ENCODE measurements at regions not wholly inside any gene's neighbourhood (a gene's known extent, or its start where the extent isn't known, plus 50 kb on each side); places are given as distances from the start of the nearest gene placed in this dataset.

DNA sequence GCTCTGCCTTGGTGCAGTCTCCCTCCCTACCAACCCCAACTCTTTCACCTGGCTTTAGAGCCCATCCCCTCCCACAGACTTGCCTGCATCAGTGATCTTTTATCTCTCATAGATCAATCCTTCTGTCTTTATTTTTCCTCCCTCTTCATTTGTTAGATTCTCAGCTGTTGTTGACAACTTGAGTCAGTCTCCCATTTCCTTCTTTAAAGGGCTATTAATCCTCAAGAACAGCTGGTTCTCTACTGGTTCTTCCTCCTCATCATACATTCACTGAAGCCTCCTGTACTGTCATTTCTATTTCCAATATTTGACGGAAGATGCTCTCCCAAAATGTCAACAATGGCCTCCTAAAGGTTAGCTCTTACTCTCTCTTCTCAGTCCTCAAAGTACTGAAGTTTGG is 408.2 kb downstream of the TBC1D4 start:
- no peak overlapping the region for H3K27ac ChIP-seq (ENCODE audit: low read length)
- H3K9me3 ChIP-seq (ENCODE audit: control insufficient read depth, low read depth, low read length) = no peaks in the 10 kb centered on the region
- no peak overlapping the region for H3K4me3 ChIP-seq (ENCODE audit: low read length)
- no peak overlapping the region for H3K9ac ChIP-seq (ENCODE audit: low read length)
- H3K4me1 ChIP-seq (ENCODE audit: control insufficient read depth, low read depth, low read length) = no peaks in the 10 kb centered on the region
- H3K36me3 ChIP-seq (ENCODE audit: control insufficient read depth, low read depth, low read length) = no peaks in the 10 kb centered on the region
- H3K27me3 ChIP-seq (ENCODE audit: control insufficient read depth, insufficient read depth, low read length) = no peaks in the 10 kb centered on the region

DNA sequence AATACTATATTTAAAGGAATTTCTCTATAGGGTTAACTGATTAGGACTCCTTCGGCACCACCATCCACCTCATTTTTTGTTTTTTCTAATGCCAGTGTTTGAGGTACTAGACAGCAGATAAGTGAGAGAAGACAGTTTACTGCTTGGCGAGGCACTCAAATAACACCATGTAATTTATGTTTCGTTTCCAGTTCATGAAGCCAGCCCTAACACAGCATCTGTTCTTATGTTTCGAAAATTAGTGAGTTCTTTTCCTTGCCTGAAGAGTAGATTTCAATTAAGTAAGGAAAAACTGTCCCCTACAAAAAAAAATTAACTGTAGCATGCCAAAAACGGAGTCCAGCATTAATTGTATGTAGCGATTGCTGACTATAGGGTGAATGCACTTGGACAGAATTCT is 409.1 kb downstream of the TBC1D4 start:
- no peak overlapping the region for H3K9ac ChIP-seq (ENCODE audit: low read length)
- H3K4me1 ChIP-seq (ENCODE audit: control insufficient read depth, low read depth, low read length) = no peaks in the 10 kb centered on the region
- no peaks in the 10 kb centered on the region for H3K36me3 ChIP-seq (ENCODE audit: control insufficient read depth, low read depth, low read length)
- no peaks in the 10 kb centered on the region for H3K27me3 ChIP-seq (ENCODE audit: control insufficient read depth, insufficient read depth, low read length)
- H3K9me3 ChIP-seq (ENCODE audit: control insufficient read depth, low read depth, low read length) = no peaks in the 10 kb centered on the region
- no peak overlapping the region for H3K4me3 ChIP-seq (ENCODE audit: low read length)
- H3K27ac ChIP-seq (ENCODE audit: low read length) = no peak overlapping the region

DNA sequence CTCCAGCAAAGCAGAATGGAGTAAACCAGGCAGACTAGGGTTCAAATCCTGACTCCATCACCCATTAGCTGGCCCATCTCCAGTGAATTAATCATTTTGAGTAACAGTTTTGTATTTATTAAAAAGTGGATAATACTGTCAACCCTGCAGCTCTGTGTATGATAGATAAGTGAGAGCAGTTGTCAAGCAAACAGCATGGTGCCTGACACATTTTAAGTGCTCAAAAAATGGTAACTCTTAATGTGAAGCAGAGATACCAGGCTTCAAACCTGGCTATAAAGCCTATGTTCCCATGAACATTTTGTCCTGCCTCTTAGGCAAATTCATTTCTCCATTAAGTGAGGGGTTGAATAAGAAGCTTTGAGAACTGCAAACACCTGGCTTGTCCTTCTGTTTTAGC is 409.6 kb downstream of the TBC1D4 start:
- H3K4me3 ChIP-seq (ENCODE audit: low read length) = no peak overlapping the region
- H3K9me3 ChIP-seq (ENCODE audit: control insufficient read depth, low read depth, low read length) = no peaks in the 10 kb centered on the region
- H3K4me1 ChIP-seq (ENCODE audit: control insufficient read depth, low read depth, low read length) = no peaks in the 10 kb centered on the region
- H3K27ac ChIP-seq (ENCODE audit: low read length) = no peak overlapping the region
- H3K36me3 ChIP-seq (ENCODE audit: control insufficient read depth, low read depth, low read length) = no peaks in the 10 kb centered on the region
- H3K27me3 ChIP-seq (ENCODE audit: control insufficient read depth, insufficient read depth, low read length) = no peaks in the 10 kb centered on the region
- H3K9ac ChIP-seq (ENCODE audit: low read length) = no peak overlapping the region

DNA sequence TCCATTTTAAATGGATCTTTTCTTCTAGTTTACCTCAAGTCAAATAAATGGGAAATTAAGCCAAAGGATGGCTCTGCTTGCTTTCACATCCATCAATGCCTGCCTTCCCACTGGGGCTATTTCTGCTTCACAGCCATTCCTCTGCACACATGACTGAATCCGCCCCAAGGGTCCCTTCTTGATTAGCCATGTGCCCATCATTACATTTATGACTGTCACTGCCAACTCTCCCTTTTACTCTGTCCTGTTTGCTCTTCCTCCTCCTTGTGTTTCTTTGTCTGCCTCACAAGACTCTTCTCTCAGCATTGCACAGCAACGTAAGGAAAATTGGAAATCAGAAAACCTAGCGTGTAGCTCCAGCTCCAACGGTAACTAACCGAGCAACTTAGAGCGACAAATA is 410.2 kb downstream of the TBC1D4 start:
- no peak overlapping the region for H3K27ac ChIP-seq (ENCODE audit: low read length)
- no peak overlapping the region for H3K4me3 ChIP-seq (ENCODE audit: low read length)
- no peaks in the 10 kb centered on the region for H3K27me3 ChIP-seq (ENCODE audit: control insufficient read depth, insufficient read depth, low read length)
- H3K9me3 ChIP-seq (ENCODE audit: control insufficient read depth, low read depth, low read length) = no peaks in the 10 kb centered on the region
- no peaks in the 10 kb centered on the region for H3K4me1 ChIP-seq (ENCODE audit: control insufficient read depth, low read depth, low read length)
- no peaks in the 10 kb centered on the region for H3K36me3 ChIP-seq (ENCODE audit: control insufficient read depth, low read depth, low read length)
- H3K9ac ChIP-seq (ENCODE audit: low read length) = no peak overlapping the region

DNA sequence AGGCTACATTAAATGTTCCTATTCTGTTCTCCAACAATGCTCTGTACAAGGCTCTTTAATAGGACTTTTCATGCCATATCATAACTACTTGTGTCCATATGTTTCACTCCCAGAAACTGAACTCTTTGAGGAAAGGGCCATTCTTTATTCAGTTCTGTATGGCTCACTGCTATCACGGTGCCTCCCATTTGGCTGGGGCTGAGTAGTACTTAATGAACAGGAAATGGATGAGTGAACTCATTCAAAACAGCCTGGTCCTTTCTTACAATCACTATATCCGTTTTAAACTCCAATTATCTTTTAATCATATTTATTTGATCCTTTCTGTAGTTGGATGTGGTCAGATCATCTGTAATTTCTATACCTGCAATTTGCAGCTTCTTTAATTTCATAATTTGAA is 410.6 kb downstream of the TBC1D4 start:
- Histone ChIP-seq H3K27me3 (ENCODE audit: control insufficient read depth, insufficient read depth, low read length) (no peaks in the 10 kb centered on the region), H3K9ac (ENCODE audit: low read length) (no peak overlapping the region), H3K36me3 (ENCODE audit: control insufficient read depth, low read depth, low read length) (no peaks in the 10 kb centered on the region), H3K9me3 (ENCODE audit: control insufficient read depth, low read depth, low read length) (no peaks in the 10 kb centered on the region), H3K4me3 (ENCODE audit: low read length) (no peak overlapping the region), H3K27ac (ENCODE audit: low read length) (no peak overlapping the region), H3K4me1 (ENCODE audit: control insufficient read depth, low read depth, low read length) (no peaks in the 10 kb centered on the region)

DNA sequence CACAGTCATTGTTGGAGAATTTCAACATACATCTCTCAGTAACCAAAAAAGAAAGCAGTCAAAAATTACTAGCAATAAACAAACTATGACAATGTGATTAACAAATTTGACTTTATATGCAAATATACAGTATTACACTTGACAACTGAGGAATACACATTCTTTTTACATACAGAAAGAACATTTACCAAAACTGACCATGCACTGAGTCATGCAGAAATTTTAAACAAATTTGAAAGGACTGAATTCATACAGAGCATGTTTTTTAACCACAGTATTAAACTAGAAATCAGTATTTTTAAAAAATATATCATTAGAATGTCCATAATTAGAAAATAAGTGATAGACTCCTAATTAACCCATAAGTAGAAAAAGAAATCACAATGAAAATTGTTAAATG is 420.1 kb downstream of the TBC1D4 start:
- Histone ChIP-seq H3K9ac (ENCODE audit: low read length) (no peak overlapping the region), H3K27ac (ENCODE audit: low read length) (no peak overlapping the region)

DNA sequence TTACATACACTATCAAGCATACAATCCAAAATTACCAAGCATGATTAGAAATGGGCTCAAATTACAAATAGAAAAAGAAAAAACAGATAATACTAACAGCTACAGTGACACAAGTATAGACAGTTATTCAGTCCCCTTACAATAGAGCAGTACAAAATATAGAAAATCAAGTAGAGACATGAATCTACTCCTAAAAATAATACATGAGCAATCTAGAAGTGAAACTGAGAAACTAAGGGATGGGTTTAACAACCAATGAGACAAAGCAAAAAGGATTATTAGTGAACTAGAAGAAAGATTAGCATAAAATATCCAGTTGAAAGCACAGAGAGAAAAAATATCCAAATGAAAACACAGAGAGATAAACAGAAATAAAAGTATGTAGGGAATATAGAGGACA is 426.7 kb downstream of the TBC1D4 start:
- Histone ChIP-seq H3K27me3 (ENCODE audit: control insufficient read depth, insufficient read depth, low read length) (no peaks in the 10 kb centered on the region), H3K36me3 (ENCODE audit: control insufficient read depth, low read depth, low read length) (no peaks in the 10 kb centered on the region), H3K27ac (ENCODE audit: low read length) (no peak overlapping the region), H3K9me3 (ENCODE audit: control insufficient read depth, low read depth, low read length) (no peaks in the 10 kb centered on the region), H3K4me3 (ENCODE audit: low read length) (no peak overlapping the region), H3K9ac (ENCODE audit: low read length) (no peak overlapping the region), H3K4me1 (ENCODE audit: control insufficient read depth, low read depth, low read length) (no peaks in the 10 kb centered on the region)

More for the DNA sequence above, 420.1 kb downstream of the TBC1D4 start:
- Histone ChIP-seq H3K9me3 (ENCODE audit: control insufficient read depth, low read depth, low read length) (no peaks in the 10 kb centered on the region), H3K36me3 (ENCODE audit: control insufficient read depth, low read depth, low read length) (no peaks in the 10 kb centered on the region), H3K27me3 (ENCODE audit: control insufficient read depth, insufficient read depth, low read length) (no peaks in the 10 kb centered on the region), H3K4me3 (ENCODE audit: low read length) (no peak overlapping the region), H3K4me1 (ENCODE audit: control insufficient read depth, low read depth, low read length) (no peaks in the 10 kb centered on the region)

DNA sequence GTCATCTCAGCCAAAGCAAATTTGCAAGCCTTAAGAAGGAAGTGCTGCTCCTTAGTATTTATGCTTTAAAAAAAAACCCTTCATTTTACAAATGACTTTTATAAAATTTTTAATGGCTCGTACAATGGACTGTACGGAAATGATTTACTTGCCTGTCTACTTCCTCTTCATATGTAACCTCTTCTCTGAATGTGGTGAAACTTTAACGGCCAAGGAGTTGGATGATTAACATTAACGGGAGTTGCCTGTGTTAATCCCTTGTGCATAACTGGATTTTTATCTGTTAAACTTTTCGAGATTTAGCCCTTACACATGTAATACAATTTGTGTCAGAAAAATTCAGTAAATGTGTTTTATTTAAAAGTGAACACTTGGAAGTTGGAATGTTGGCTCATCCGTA is 429.4 kb downstream of the TBC1D4 start:
- Histone ChIP-seq H3K36me3 (ENCODE audit: control insufficient read depth, low read depth, low read length) (no peaks in the 10 kb centered on the region), H3K4me1 (ENCODE audit: control insufficient read depth, low read depth, low read length) (peaks cover under 1% of the 10 kb centered on the region), H3K9me3 (ENCODE audit: control insufficient read depth, low read depth, low read length) (no peaks in the 10 kb centered on the region), H3K27me3 (ENCODE audit: control insufficient read depth, insufficient read depth, low read length) (no peaks in the 10 kb centered on the region), H3K9ac (ENCODE audit: low read length) (no peak overlapping the region), H3K27ac (ENCODE audit: low read length) (no peak overlapping the region), H3K4me3 (ENCODE audit: low read length) (no peak overlapping the region)

DNA sequence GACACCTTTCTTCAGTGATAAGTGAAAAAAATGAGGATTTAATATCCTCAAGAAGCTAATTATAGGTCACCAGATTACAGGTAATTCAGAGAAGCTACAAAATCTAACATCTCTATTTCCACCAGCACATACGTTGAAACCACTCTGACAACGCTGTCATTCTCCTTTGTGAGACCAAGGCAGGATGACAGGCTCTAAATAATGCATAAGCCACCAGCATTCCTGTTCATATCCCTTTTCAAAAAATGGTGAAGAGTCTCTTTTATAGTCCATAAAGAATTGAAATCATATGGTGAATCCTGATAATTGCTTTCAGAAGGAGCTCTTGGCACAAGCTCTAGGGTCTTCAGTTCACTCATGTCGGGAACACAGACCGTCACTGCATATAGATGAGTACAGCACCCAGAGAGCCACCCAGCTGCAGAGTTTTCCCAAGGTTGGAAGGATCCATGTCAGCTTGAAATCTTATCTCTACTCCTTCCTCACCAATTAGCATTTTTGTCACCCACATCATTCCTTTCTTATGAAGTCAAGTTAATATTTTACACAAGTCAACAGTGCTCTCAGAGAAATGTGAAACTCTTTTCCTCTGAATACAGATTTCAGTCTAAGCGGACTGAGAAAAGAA is 431.4 kb downstream of the TBC1D4 start:
- Histone ChIP-seq H3K4me3 (ENCODE audit: low read length) (no peak overlapping the region), H3K36me3 (ENCODE audit: control insufficient read depth, low read depth, low read length) (no peaks in the 10 kb centered on the region), H3K27me3 (ENCODE audit: control insufficient read depth, insufficient read depth, low read length) (no peaks in the 10 kb centered on the region), H3K4me1 (ENCODE audit: control insufficient read depth, low read depth, low read length) (peaks cover 3% of the 10 kb centered on the region), H3K27ac (ENCODE audit: low read length) (no peak overlapping the region), H3K9ac (ENCODE audit: low read length) (no peak overlapping the region), H3K9me3 (ENCODE audit: control insufficient read depth, low read depth, low read length) (no peaks in the 10 kb centered on the region)

DNA sequence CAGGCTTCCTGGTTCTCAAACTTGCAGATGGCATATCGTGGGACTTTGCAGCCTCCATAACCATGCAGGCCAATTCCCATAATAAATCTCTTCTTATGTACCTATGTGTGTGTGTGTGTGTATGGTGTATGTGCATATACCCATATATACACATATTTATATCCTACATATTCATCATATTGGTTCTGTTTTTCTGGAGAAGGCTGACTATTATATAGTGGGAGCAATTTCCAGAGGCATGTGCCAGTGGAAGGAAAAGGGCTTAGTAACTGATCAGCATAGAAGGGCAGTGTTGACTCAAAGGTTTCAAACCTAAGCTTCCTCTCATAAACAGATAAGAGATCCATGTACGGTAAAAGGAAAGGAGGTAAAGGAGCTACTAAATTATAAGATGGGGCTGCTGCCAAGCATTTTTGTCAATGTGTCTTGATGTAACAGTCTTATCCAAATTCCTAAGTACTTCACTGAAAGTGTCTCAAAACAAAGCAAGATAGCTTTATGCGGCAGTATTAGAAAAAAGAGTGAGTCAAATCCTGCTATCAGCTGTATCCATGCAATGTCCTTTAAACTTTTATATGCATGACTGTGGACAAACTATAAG is 432.1 kb downstream of the TBC1D4 start:
- H3K27ac ChIP-seq (ENCODE audit: low read length) = no peak overlapping the region
- H3K36me3 ChIP-seq (ENCODE audit: control insufficient read depth, low read depth, low read length) = no peaks in the 10 kb centered on the region
- no peak overlapping the region for H3K4me3 ChIP-seq (ENCODE audit: low read length)
- H3K27me3 ChIP-seq (ENCODE audit: control insufficient read depth, insufficient read depth, low read length) = no peaks in the 10 kb centered on the region
- no peak overlapping the region for H3K9ac ChIP-seq (ENCODE audit: low read length)
- no peaks in the 10 kb centered on the region for H3K9me3 ChIP-seq (ENCODE audit: control insufficient read depth, low read depth, low read length)
- H3K4me1 ChIP-seq (ENCODE audit: control insufficient read depth, low read depth, low read length) = peaks cover 3% of the 10 kb centered on the region

DNA sequence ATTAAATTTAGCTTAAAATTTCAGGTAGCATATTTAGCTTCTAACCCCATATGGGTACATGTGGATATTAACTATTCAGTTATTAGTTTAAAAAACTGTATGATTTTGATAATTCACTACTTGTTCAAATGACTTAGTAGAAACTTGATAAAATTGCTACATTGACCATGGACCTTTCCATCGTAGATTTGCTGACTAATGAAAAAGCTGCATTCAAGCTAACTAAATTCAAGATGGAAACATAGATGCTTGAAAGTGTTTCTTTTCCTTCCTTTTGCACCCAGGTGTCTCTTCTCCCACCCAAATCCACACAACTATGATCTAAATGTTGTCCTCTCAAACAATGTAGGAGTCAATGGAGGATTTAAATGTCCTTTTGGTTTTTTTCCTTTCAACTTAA is 439.2 kb downstream of the TBC1D4 start:
- no peak overlapping the region for H3K27ac ChIP-seq (ENCODE audit: low read length)
- H3K36me3 ChIP-seq (ENCODE audit: control insufficient read depth, low read depth, low read length) = no peaks in the 10 kb centered on the region
- no peaks in the 10 kb centered on the region for H3K27me3 ChIP-seq (ENCODE audit: control insufficient read depth, insufficient read depth, low read length)
- no peak overlapping the region for H3K4me3 ChIP-seq (ENCODE audit: low read length)
- H3K4me1 ChIP-seq (ENCODE audit: control insufficient read depth, low read depth, low read length) = peaks cover 3% of the 10 kb centered on the region
- no peaks in the 10 kb centered on the region for H3K9me3 ChIP-seq (ENCODE audit: control insufficient read depth, low read depth, low read length)
- H3K9ac ChIP-seq (ENCODE audit: low read length) = no peak overlapping the region

DNA sequence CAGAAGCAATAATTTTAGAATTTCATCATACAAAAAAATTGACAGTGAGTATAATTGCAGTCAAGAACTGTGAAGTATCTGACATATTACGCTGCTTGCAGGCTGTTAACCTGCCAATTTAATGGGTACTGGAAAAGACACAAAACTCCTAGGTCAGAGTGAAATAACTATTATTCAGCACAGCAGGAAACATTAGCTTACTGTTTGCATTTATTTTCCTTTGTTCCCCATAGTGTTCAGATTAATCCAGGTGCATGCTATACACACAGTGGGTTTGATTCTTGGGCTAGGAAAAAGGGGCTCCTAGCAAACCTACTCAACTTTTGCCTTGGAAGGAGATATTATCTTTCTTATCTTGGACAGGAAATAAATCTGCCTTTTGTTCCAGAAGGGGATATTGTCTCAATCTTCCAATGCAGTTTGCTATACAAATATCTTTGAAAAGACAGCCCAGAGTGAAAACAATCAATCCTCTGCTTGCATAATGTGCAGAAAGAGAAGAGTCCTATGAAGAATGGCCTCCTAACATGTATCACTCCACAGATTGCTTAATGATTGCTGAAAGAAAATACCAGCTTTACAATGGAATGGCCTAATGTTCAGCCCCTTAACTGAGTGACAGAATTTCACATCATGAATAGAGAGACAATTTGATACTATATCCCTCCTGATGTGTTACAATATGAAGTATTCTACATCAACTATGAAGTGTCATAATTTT is 443.4 kb downstream of the TBC1D4 start:
- Histone ChIP-seq H3K36me3 (ENCODE audit: control insufficient read depth, low read depth, low read length) (no peaks in the 10 kb centered on the region), H3K9me3 (ENCODE audit: control insufficient read depth, low read depth, low read length) (peaks cover 2% of the 10 kb centered on the region), H3K9ac (ENCODE audit: low read length) (no peak overlapping the region), H3K4me3 (ENCODE audit: low read length) (no peak overlapping the region), H3K27me3 (ENCODE audit: control insufficient read depth, insufficient read depth, low read length) (no peaks in the 10 kb centered on the region), H3K4me1 (ENCODE audit: control insufficient read depth, low read depth, low read length) (no peaks in the 10 kb centered on the region), H3K27ac (ENCODE audit: low read length) (no peak overlapping the region)

Measured in iPS-18a (cell line).